GM21619 (cell line): ENCODE measurements at regions not wholly inside any gene's neighbourhood (a gene's known extent, or its start where the extent isn't known, plus 50 kb on each side); places are given as distances from the start of the nearest gene placed in this dataset.

Source experiments
- ATAC-seq: cut with Tn5 transposase; IDR thresholded peaks from one replicate; pipeline ENCODE4 v1.9.1; 2021; ENCODE audit not compliant: unreplicated experiment

DNA sequence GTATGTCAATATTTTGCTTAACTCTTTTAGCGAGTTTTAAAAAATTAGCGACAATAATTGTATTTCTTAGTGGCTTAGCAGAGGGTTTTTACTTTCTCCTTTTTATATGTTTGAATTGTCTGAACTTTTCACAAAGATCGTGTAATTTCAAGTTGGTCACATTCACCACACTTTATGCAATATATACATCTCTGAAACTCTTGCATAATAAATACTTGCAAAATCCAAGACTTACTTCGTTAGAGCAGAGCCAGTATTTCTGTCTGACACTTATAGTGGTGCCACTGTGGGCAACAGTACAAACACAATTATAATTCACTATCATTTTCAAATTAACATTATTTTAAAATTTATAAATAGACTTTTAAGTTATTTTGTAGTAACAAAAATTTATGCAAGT lies 62.0 kb downstream of the SUCNR1 start:
- no peak for ATAC-seq

GRCh38 chr3:151940481-151940880 lies 67.0 kb downstream of the SUCNR1 start:
- no peak for ATAC-seq

GRCh38 chr3:151943539-151943938 lies 70.1 kb downstream of the SUCNR1 start:
- no peak for ATAC-seq

GRCh38 chr3:151944356-151944755 lies 70.9 kb downstream of the SUCNR1 start:
- no peak for ATAC-seq

DNA sequence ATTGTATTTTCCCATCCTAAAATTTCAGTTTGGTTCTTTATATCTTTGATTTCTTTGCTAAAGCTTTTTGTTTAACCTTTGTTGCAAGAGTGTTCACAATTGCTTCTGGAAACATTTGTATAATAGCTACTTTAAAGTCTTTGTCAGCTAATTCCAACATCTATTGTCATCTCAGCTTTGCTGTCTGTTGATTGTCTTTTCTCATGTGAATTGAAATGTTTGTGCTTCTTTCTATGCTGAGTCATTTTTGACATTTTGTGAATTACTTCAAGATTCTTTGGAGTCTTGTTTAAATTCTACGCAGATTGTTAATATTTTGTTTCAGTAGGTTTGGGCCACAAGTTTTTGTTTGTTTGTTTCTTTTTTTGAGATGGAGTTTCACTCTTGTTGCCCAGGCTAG lies 73.2 kb downstream of the SUCNR1 start:
- ATAC-seq, result no peak

- no peak for ATAC-seq
Observed at GRCh38 chr3:151949706-151950105, 76.3 kb downstream of the SUCNR1 start.

- no peak for ATAC-seq
Observed at GRCh38 chr3:151955356-151955755, 81.9 kb downstream of the SUCNR1 start.

DNA sequence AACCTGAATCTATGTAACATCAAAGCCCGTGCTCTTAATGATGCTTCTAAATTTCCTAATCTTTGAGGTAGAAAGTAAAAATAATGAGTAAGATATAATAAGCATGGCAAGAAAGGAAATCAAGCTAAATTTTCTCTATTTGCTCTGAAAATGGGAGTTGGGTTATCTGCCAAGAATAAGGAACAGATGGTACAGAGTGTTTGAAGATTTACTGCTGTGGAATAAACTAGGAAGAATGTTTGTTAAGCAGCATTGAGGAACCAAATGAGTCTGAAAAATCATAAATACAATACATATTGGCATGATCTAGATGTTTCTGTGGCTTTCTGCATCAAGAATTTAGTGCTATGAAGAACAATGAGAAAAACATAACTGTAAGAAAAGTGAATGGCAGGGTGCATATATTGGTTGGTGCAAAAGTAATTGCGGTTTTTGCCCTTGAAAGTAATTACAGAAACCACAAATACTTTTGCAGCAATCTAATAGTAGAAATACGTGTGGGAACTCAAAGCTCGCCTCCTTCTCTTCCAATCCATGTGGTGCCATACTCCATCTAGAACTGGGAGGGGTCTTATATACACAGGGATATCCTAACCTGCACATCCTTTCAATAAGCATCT lies 87.6 kb downstream of the SUCNR1 start:
- ATAC-seq, result no peak

DNA sequence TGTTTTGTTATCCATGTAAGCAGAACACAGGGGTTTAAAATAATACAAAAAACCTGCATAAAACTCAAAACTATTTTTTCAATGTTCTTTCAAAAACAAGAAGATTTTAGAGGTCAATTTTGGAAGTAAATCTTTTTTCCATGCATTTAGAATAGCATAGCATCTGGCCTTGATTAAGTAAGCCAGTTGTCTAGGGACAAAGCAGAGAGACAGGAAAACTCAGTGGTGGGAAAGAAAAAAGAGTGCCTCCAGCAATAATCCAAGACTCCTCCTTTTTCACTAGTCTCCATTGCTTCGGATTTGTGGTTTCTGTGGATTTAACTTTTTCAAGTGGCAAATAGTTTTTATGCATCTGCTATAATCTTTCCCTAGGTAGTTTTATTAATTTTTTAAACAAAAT lies 88.9 kb downstream of the SUCNR1 start:
- no peak for ATAC-seq

- no peak for ATAC-seq
Observed at GRCh38 chr3:151962912-151963311, 89.5 kb downstream of the SUCNR1 start.

DNA sequence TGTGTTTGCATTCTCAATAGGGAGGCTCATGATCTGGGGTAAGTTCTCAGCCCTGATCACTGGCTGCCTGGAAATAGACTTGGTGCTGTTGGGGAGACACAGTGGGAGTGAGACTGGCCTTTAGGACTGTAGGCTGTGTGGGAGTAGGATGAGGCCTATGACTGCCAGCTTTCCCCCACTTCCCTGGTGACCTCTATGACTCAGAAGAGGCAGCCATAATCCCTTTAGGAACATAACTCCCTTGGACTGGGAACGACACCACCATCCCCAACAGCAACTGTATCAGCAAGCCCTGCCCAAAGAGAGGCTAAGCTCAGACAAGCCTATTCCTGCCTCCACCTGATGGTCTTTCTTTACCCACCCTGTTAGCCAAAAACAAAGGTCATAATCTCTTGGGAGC lies 91.3 kb downstream of the SUCNR1 start:
- no peak for ATAC-seq

- ATAC-seq, result no peak
Observed at GRCh38 chr3:151969026-151969642, 95.7 kb downstream of the SUCNR1 start.

- no peak for ATAC-seq
Observed at GRCh38 chr3:151971814-151972579, 98.6 kb downstream of the SUCNR1 start.

DNA sequence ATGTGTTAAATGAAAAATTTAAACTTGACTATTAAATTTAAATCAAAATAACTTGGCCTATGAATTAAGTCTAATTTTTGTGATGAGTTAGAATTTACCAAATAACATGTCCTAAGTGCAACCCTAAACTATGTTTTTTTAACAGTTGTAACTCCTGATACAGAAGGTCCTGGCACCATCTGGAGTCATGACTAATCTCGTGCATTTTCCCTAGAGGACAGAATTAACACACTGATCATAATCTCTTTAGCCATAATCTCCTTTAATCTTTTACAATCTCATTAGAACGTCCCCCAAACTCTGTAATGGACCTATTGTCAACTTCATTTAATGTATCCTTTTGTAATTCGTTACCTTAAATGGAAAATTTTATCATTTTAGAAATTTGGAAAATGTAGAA lies 100.6 kb downstream of the SUCNR1 start:
- ATAC-seq, result no peak

- ATAC-seq, result no peak
Observed at GRCh38 chr3:151976211-151977050, 103.0 kb downstream of the SUCNR1 start.

- no peak for ATAC-seq
Observed at GRCh38 chr3:151979906-151980305, 106.5 kb downstream of the SUCNR1 start.

DNA sequence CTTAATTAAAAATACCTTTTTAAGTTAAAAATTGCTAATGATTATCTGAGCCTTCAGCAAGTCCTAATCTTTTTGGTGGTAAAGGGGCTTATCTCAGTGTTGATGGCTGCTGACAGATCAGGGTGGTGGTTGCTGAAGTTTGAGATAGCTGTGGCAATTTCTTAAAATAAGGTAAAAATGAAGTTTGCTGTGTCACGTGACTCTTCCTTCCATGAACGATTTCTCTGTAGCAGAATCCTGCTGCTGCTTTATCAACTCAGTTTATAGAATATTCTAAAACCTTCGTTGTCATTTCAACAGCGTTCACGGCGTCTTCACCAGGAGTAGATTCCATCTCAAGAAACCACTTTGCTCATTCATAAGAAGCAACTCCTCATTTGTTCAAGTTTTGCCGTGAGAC lies 110.1 kb downstream of the SUCNR1 start:
- no peak for ATAC-seq

DNA sequence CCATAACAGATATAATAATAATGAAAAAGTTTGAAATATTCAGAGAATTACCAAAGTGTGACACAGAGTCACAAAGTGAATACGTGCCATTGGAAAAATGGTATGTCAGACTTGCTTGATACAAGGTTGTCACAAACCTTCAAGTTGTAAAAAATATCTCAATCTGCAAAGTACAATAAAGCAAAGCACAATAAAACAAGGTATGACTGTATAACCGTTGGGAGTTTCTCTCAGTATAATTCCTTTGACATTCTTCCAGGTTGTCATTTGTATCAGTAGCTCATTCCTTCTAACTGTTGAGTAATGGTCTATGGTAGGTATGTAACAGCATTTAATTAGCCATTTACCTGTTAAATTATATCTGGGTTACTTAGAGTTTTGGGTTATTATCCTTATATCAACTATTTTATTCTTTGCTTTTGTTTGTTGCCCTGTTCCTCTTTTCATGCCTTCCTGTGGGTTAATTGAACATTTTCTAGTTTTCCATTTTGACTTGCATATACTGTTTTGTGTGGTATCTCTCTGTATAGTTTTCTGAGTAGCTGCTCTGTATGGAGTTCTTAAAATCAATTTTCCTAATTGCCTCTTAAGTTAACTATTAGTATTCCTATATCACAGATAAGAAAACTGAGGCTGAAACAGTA lies 112.5 kb downstream of the SUCNR1 start:
- no peak for ATAC-seq

- ATAC-seq, result no peak
Observed at GRCh38 chr3:151987893-151988292, 114.5 kb downstream of the SUCNR1 start.

DNA sequence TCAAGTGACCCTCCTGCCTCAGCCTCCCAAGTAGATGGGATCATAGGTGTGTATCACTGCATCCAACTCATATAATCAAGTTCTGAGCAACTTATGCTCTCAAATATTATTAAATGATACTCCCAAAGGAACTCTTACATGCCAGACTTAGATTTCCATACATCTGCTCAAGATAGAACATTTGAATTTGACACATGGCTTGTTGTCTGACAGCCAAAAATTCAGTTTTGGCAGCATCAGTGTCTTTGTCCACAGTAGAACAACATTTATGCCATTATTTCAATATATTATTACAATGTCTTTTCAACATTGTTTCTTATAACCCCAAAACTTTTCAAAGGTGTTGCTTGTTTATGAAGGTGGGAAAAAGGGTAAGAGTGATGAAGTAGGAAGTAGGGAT lies 116.2 kb downstream of the SUCNR1 start:
- no peak for ATAC-seq
